KBM-7 (cell line): ENCODE measurements at regions not wholly inside any gene's neighbourhood (a gene's known extent, or its start where the extent isn't known, plus 50 kb on each side); places are given as distances from the start of the nearest gene placed in this dataset.

ENCODE experiments used
- DNase-seq: peaks from one replicate; pipeline ENCODE4 v3.0.0-alpha.2; 2015
- in situ Hi-C: fragments of 300-500 bp; cut with MboI; formaldehyde crosslinking; loops from 2 replicates; pipeline ENCODE4 v1.14.3; 2020; ENCODE audit warnings: low sequenced_read_pairs, low pct_unique_long_range_greater_than_20kb, mixed read lengths

GRCh38 chr19:31911577-31911976 lies 433.8 kb upstream of the ZNF507 start:
- in situ Hi-C loops = no loop called here
- no peak for DNase-seq

GRCh38 chr19:31913103-31913661 lies 432.2 kb upstream of the ZNF507 start:
- DNase-seq = peak; percentile 1
- in situ Hi-C loops = no loop called here

- in situ Hi-C loops = no loop called here
- DNase-seq = no peak
These were observed 415.0 kb upstream of the ZNF507 start for GRCh38 chr19:31930401-31930800.

GRCh38 chr19:31937983-31938382 lies 407.4 kb upstream of the ZNF507 start:
- in situ Hi-C loops = no loop called here

GRCh38 chr19:31938675-31939074 lies 406.7 kb upstream of the ZNF507 start:
- peak; percentile 24 for DNase-seq
- in situ Hi-C loops = no loop called here

More at GRCh38 chr19:31937983-31938382, 407.4 kb upstream of the ZNF507 start:
- no peak for DNase-seq

GRCh38 chr19:31940396-31940795 lies 405.0 kb upstream of the ZNF507 start:
- DNase-seq = no peak
- in situ Hi-C loops = no loop called here

GRCh38 chr19:31943191-31943661 lies 402.2 kb upstream of the ZNF507 start:
- DNase-seq = no peak
- in situ Hi-C loops = no loop called here

- in situ Hi-C loops = no loop called here
- no peak for DNase-seq
These were observed 401.6 kb upstream of the ZNF507 start for GRCh38 chr19:31943778-31944177.

- no peak for DNase-seq
- in situ Hi-C loops = no loop called here
These were observed 401.1 kb upstream of the ZNF507 start for GRCh38 chr19:31944326-31944725.

GRCh38 chr19:31946491-31946890 lies 398.9 kb upstream of the ZNF507 start:
- DNase-seq = no peak
- in situ Hi-C loops = no loop called here

- in situ Hi-C loops = no loop called here
- DNase-seq = no peak
These were observed 397.8 kb upstream of the ZNF507 start for GRCh38 chr19:31947436-31948115.

- in situ Hi-C loops = no loop called here
- no peak for DNase-seq
These were observed 392.7 kb upstream of the ZNF507 start for GRCh38 chr19:31952693-31953092.

- in situ Hi-C loops = no loop called here
These were observed 390.3 kb upstream of the ZNF507 start for GRCh38 chr19:31955061-31955460.

GRCh38 chr19:31955884-31956283 lies 389.5 kb upstream of the ZNF507 start:
- in situ Hi-C loops = no loop called here

More at GRCh38 chr19:31955061-31955460, 390.3 kb upstream of the ZNF507 start:
- no peak for DNase-seq

GRCh38 chr19:31956771-31957392 lies 388.5 kb upstream of the ZNF507 start:
- in situ Hi-C loops = no loop called here
- DNase-seq = no peak

More at GRCh38 chr19:31955884-31956283, 389.5 kb upstream of the ZNF507 start:
- no peak for DNase-seq

- in situ Hi-C loops = no loop called here
These were observed 387.7 kb upstream of the ZNF507 start for GRCh38 chr19:31957711-31958110.

GRCh38 chr19:31959527-31960018 lies 385.8 kb upstream of the ZNF507 start:
- DNase-seq = no peak
- in situ Hi-C loops = no loop called here

More at GRCh38 chr19:31957711-31958110, 387.7 kb upstream of the ZNF507 start:
- no peak for DNase-seq

- in situ Hi-C loops = no loop called here
- no peak for DNase-seq
These were observed 384.9 kb upstream of the ZNF507 start for GRCh38 chr19:31960474-31960873.

- in situ Hi-C loops = no loop called here
- no peak for DNase-seq
These were observed 384.2 kb upstream of the ZNF507 start for GRCh38 chr19:31961191-31961590.

GRCh38 chr19:31961667-31962066 lies 383.7 kb upstream of the ZNF507 start:
- no peak for DNase-seq
- in situ Hi-C loops = no loop called here
